Neutrophil (primary cell): ENCODE measurements at regions not wholly inside any gene's neighbourhood (a gene's known extent, or its start where the extent isn't known, plus 50 kb on each side); places are given as distances from the start of the nearest gene placed in this dataset.

Experiments
- H3K27ac ChIP-seq: fragments of 200-600 bp; sonication (generic); 2 replicates; pipeline ENCODE4 v1.5.1; 2016; ENCODE audit warnings: mild to moderate bottlenecking, moderate library complexity
- H3K27me3 ChIP-seq: fragments of 200-600 bp; sonication (generic); 2 replicates; pipeline ENCODE4 v1.6.0; 2016; ENCODE audit warnings: mild to moderate bottlenecking
- H3K36me3 ChIP-seq: fragments of 200-600 bp; sonication (generic); 2 replicates; pipeline ENCODE4 v1.5.1; 2017
- H3K4me1 ChIP-seq, 2 experiments: fragments of 200-600 bp in 1 of 2; sonication (generic) in 1 of 2; 1 replicate in 1 of 2; 2 replicates in 1 of 2; pipeline versions ENCODE4 v1.5.1 to v1.6.1; 2013 to 2016; ENCODE audit warnings: low read depth in 1 of 2, low read length in 1 of 2, mild to moderate bottlenecking in 1 of 2, moderate library complexity in 1 of 2; ENCODE audit not compliant: control insufficient read depth in 1 of 2, insufficient read depth in 1 of 2
- H3K4me3 ChIP-seq, 2 experiments: fragments of 200-600 bp in 1 of 2; sonication (generic) in 1 of 2; 1 replicate in 1 of 2; 2 replicates in 1 of 2; pipeline ENCODE4 v1.5.1; 2013 to 2016; ENCODE audit warnings: low read depth in 1 of 2, low read length in 1 of 2, mild to moderate bottlenecking in 1 of 2, moderate library complexity in 1 of 2
- H3K9me3 ChIP-seq: fragments of 200-600 bp; sonication (generic); 2 replicates; pipeline ENCODE4 v1.5.1; 2016
- TF ChIP-seq, protein P1 (sequence below): fragments of 200-600 bp; sonication (generic); IDR thresholded peaks from 2 replicates; pipeline ENCODE4 v1.5.1; 2016; ENCODE audit warnings: antibody characterized with exemption

DNA sequence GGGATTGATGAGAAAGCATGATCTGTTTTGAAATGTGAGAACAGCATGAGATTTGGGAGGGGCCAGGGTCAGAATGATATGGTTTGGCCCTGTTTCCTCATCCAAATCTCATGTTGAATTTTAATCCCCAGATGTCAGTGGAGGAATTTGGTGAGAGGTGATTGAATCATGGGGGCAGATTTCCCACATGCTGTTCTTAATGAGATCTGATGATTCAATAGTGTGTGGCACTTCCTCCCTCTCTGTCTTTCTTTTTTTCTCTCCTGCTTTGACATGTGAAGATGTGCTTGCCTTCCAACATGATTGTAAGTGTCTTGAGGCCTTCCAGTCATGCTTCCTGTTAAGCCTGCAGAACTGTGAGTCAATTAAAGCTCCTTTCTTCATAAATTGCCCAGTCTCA is 1060.3 kb upstream of the CITED2 start:
- Histone ChIP-seq H3K9me3 (no peaks in the 10 kb centered on the region), H3K27ac (no peak overlapping the region), H3K4me3 (no peak overlapping the region), H3K36me3 (no peaks in the 10 kb centered on the region), H3K27me3 (no peaks in the 10 kb centered on the region), H3K4me1 (no peaks in the 10 kb centered on the region)
- TF ChIP-seq, protein P1, sequence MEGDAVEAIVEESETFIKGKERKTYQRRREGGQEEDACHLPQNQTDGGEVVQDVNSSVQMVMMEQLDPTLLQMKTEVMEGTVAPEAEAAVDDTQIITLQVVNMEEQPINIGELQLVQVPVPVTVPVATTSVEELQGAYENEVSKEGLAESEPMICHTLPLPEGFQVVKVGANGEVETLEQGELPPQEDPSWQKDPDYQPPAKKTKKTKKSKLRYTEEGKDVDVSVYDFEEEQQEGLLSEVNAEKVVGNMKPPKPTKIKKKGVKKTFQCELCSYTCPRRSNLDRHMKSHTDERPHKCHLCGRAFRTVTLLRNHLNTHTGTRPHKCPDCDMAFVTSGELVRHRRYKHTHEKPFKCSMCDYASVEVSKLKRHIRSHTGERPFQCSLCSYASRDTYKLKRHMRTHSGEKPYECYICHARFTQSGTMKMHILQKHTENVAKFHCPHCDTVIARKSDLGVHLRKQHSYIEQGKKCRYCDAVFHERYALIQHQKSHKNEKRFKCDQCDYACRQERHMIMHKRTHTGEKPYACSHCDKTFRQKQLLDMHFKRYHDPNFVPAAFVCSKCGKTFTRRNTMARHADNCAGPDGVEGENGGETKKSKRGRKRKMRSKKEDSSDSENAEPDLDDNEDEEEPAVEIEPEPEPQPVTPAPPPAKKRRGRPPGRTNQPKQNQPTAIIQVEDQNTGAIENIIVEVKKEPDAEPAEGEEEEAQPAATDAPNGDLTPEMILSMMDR, result no peak

- Histone ChIP-seq H3K27ac (no peak overlapping the region), H3K9me3 (no peaks in the 10 kb centered on the region), H3K36me3 (no peaks in the 10 kb centered on the region), H3K4me3 (no peak overlapping the region), H3K27me3 (no peaks in the 10 kb centered on the region), H3K4me1 (no peaks in the 10 kb centered on the region)
- TF ChIP-seq, protein P1, result no peak
Measured at GRCh38 chr6:140433072-140433471, 1058.6 kb upstream of the CITED2 start.

- H3K36me3 ChIP-seq, result no peaks in the 10 kb centered on the region
- no peaks in the 10 kb centered on the region for H3K27me3 ChIP-seq
- TF ChIP-seq, protein P1, result no peak
- H3K4me1 ChIP-seq, result no peaks in the 10 kb centered on the region
- no peak overlapping the region for H3K4me3 ChIP-seq
- H3K27ac ChIP-seq, result no peak overlapping the region
- no peaks in the 10 kb centered on the region for H3K9me3 ChIP-seq
Measured at GRCh38 chr6:140427842-140428241, 1053.4 kb upstream of the CITED2 start.

- Histone ChIP-seq H3K4me1 (peaks cover 0 to 3% of the 10 kb centered on the region in 2 experiments), H3K36me3 (no peaks in the 10 kb centered on the region), H3K4me3 (no peak overlapping the region), H3K27ac (no peak overlapping the region), H3K27me3 (no peaks in the 10 kb centered on the region), H3K9me3 (no peaks in the 10 kb centered on the region)
- TF ChIP-seq, protein P1, result no peak
Measured at GRCh38 chr6:140414966-140415620, 1040.6 kb upstream of the CITED2 start.

GRCh38 chr6:140403020-140403419 is 1028.6 kb upstream of the CITED2 start:
- Histone ChIP-seq H3K4me3 (no peak overlapping the region), H3K27me3 (no peaks in the 10 kb centered on the region), H3K9me3 (no peaks in the 10 kb centered on the region), H3K36me3 (no peaks in the 10 kb centered on the region), H3K27ac (no peak overlapping the region), H3K4me1 (peaks cover 8 to 9% of the 10 kb centered on the region in 2 experiments)
- TF ChIP-seq, protein P1, result no peak
